ENCODE measurements at regions not wholly inside any gene's neighbourhood (a gene's known extent, or its start where the extent isn't known, plus 50 kb on each side); places are given as distances from the start of the nearest gene placed in this dataset.

- POLR2A ChIA-PET (ENCODE audit: unreplicated experiment) = no interaction called here
- H3K9me3 ChIP-seq (ENCODE audit: low read length) = no peaks in the 10 kb centered on the region
- no TSS peak for BruUV-seq (replicated peaks)
- ATAC-seq (no peak), DNase-seq (no peak)
- H3K4me1 ChIP-seq (ENCODE audit: insufficient read depth, low read length) = no peaks in the 10 kb centered on the region
- no peaks in the 10 kb centered on the region for H3K9me2 ChIP-seq (replicated peaks; ENCODE audit: low read length)
- H3K4me2 ChIP-seq (ENCODE audit: low read length) = no peak overlapping the region
- H3K79me2 ChIP-seq (ENCODE audit: low read length) = no peaks in the 10 kb centered on the region
- no peak overlapping the region for H2AFZ ChIP-seq (ENCODE audit: low read length)
- H4K20me1 ChIP-seq (ENCODE audit: low read length) = no peaks in the 10 kb centered on the region
- H3F3A ChIP-seq (ENCODE audit: low read length, unreplicated experiment) = no peaks in the 10 kb centered on the region
- no peak overlapping the region for H3K27ac ChIP-seq (ENCODE audit: low read length)
- H3K36me3 ChIP-seq (ENCODE audit: low read depth, low read length) = no peaks in the 10 kb centered on the region
- H3K4me3 ChIP-seq (ENCODE audit: low read length) = no peak overlapping the region
- CTCF ChIA-PET = no interaction called here
- H3K27me3 ChIP-seq (ENCODE audit: low read length) = no peaks in the 10 kb centered on the region; the same call in 1 of the 2 replicates
- H3K9ac ChIP-seq (ENCODE audit: low read length) = no peak overlapping the region
- intact Hi-C loops (cut with micrococcal nuclease) = no loop called here
- TF ChIP-seq EZH2phosphoT487 (IDR thresholded peaks at IDR 0.05; ENCODE audit: borderline replicate concordance, low read length) (no peak), CTCF (conservative IDR thresholded peaks at IDR 0.05; ENCODE audit: low read depth, low read length) (no peak), EZH2 (IDR thresholded peaks at IDR 0.05; ENCODE audit: low read length, unreplicated experiment) (no peak)
These were observed 252.8 kb downstream of the IGSF11 start for GRCh38 chr3:118781839-118782238.

GRCh38 chr3:118782755-118783202, 251.9 kb downstream of the IGSF11 start:
- no TSS peak for BruUV-seq (replicated peaks)
- Histone ChIP-seq H3F3A (ENCODE audit: low read length, unreplicated experiment) (no peaks in the 10 kb centered on the region), H3K36me3 (ENCODE audit: low read depth, low read length) (no peaks in the 10 kb centered on the region), H2AFZ (ENCODE audit: low read length) (no peak overlapping the region), H3K27ac (ENCODE audit: low read length) (no peak overlapping the region), H3K4me3 (ENCODE audit: low read length) (no peak overlapping the region), H3K9me3 (ENCODE audit: low read length) (no peaks in the 10 kb centered on the region), H4K20me1 (ENCODE audit: low read length) (no peaks in the 10 kb centered on the region), H3K9ac (ENCODE audit: low read length) (no peak overlapping the region), H3K27me3 (ENCODE audit: low read length) (no peaks in the 10 kb centered on the region; the same call in 1 of the 2 replicates), H3K4me2 (ENCODE audit: low read length) (no peak overlapping the region), H3K79me2 (ENCODE audit: low read length) (no peaks in the 10 kb centered on the region), H3K4me1 (ENCODE audit: insufficient read depth, low read length) (no peaks in the 10 kb centered on the region), H3K9me2 (replicated peaks; ENCODE audit: low read length) (no peaks in the 10 kb centered on the region)
- DNase-seq (peak; percentile 45), ATAC-seq (no peak; the same call in 1 of the 2 replicates)
- TF ChIP-seq EZH2 (IDR thresholded peaks at IDR 0.05; ENCODE audit: low read length, unreplicated experiment) (no peak), EZH2phosphoT487 (IDR thresholded peaks at IDR 0.05; ENCODE audit: borderline replicate concordance, low read length) (no peak), CTCF (conservative IDR thresholded peaks at IDR 0.05; ENCODE audit: low read depth, low read length) (no peak)
- intact Hi-C loops (cut with micrococcal nuclease) = no loop called here
- CTCF ChIA-PET = interaction anchor here (0.6 kb wide), 1 partner anchor 19 kb away, joined by 3 read pairs; no protein-coding TSS in a partner anchor
- POLR2A ChIA-PET (ENCODE audit: unreplicated experiment) = no interaction called here

GRCh38 chr3:118785415-118785814, 249.2 kb downstream of the IGSF11 start:
- Histone ChIP-seq H3K4me1 (ENCODE audit: insufficient read depth, low read length) (no peaks in the 10 kb centered on the region), H3K27me3 (ENCODE audit: low read length) (no peaks in the 10 kb centered on the region; the same call in 1 of the 2 replicates), H3K4me2 (ENCODE audit: low read length) (no peak overlapping the region), H3K4me3 (ENCODE audit: low read length) (no peak overlapping the region), H2AFZ (ENCODE audit: low read length) (no peak overlapping the region), H3F3A (ENCODE audit: low read length, unreplicated experiment) (no peaks in the 10 kb centered on the region), H3K9me2 (replicated peaks; ENCODE audit: low read length) (no peaks in the 10 kb centered on the region), H3K9me3 (ENCODE audit: low read length) (no peaks in the 10 kb centered on the region), H3K9ac (ENCODE audit: low read length) (no peak overlapping the region), H3K27ac (ENCODE audit: low read length) (no peak overlapping the region), H3K79me2 (ENCODE audit: low read length) (no peaks in the 10 kb centered on the region), H4K20me1 (ENCODE audit: low read length) (no peaks in the 10 kb centered on the region), H3K36me3 (ENCODE audit: low read depth, low read length) (no peaks in the 10 kb centered on the region)
- BruUV-seq (replicated peaks) = no TSS peak
- DNase-seq (no peak), ATAC-seq (no peak)
- ChIA-PET CTCF (no interaction called here), POLR2A (ENCODE audit: unreplicated experiment) (no interaction called here)
- intact Hi-C loops (cut with micrococcal nuclease) = no loop called here
- TF ChIP-seq CTCF (conservative IDR thresholded peaks at IDR 0.05; ENCODE audit: low read depth, low read length) = no peak
- no peak for TF ChIP-seq EZH2phosphoT487 (IDR thresholded peaks at IDR 0.05; ENCODE audit: borderline replicate concordance, low read length)
- no peak for TF ChIP-seq EZH2 (IDR thresholded peaks at IDR 0.05; ENCODE audit: low read length, unreplicated experiment)

Measured in PC-3 (cell line).